Smooth muscle cell (in vitro differentiated cells): ENCODE measurements at regions not wholly inside any gene's neighbourhood (a gene's known extent, or its start where the extent isn't known, plus 50 kb on each side); places are given as distances from the start of the nearest gene placed in this dataset.

Experiments used
- DNase-seq: peaks from one replicate; lab custom pipeline; 2025; ENCODE audit not compliant: unreplicated experiment; lab: John Stamatoyannopoulos, UW
- H2AFZ ChIP-seq: fragments of 200-600 bp; sonication (generic); 2 replicates; pipeline ENCODE4 v1.6.0; 2016; ENCODE audit warnings: antibody characterized with exemption, low read depth, mild to moderate bottlenecking
- H3F3A ChIP-seq: fragments of 200-600 bp; sonication (generic); 2 replicates; pipeline ENCODE4 v1.6.0; 2017; ENCODE audit warnings: antibody characterized with exemption, low read depth
- H3K27ac ChIP-seq: fragments of 200-600 bp; sonication (generic); 2 replicates; pipeline ENCODE4 v1.5.1; 2016; ENCODE audit warnings: low read depth, mild to moderate bottlenecking
- H3K27me3 ChIP-seq: fragments of 200-600 bp; sonication (generic); 2 replicates; pipeline ENCODE4 v1.6.1; 2016; ENCODE audit warnings: low read depth, mild to moderate bottlenecking
- H3K36me3 ChIP-seq: fragments of 200-600 bp; sonication (generic); 2 replicates; pipeline ENCODE4 v1.5.1; 2016; ENCODE audit warnings: low read depth
- H3K4me1 ChIP-seq: fragments of 200-600 bp; sonication (generic); 2 replicates; pipeline ENCODE4 v1.5.1; 2016; ENCODE audit warnings: low read depth
- H3K4me2 ChIP-seq: fragments of 200-600 bp; sonication (generic); 2 replicates; pipeline ENCODE4 v1.6.0; 2016; ENCODE audit warnings: mild to moderate bottlenecking
- H3K4me3 ChIP-seq: fragments of 200-600 bp; sonication (generic); 2 replicates; pipeline ENCODE4 v1.5.1; 2016; ENCODE audit warnings: mild to moderate bottlenecking
- H3K79me2 ChIP-seq: fragments of 200-600 bp; sonication (generic); 2 replicates; pipeline ENCODE4 v1.6.0; 2016; ENCODE audit warnings: low read depth, mild to moderate bottlenecking
- H3K9ac ChIP-seq: fragments of 200-600 bp; sonication (generic); 2 replicates; pipeline ENCODE4 v1.6.0; 2016; ENCODE audit warnings: low read depth
- H3K9me3 ChIP-seq: fragments of 200-600 bp; sonication (generic); replicated peaks from 2 replicates; pipeline ENCODE4 v1.5.1; 2016; ENCODE audit warnings: low read depth
- H4K20me1 ChIP-seq: fragments of 200-600 bp; sonication (generic); 2 replicates; pipeline ENCODE4 v1.6.0; 2016; ENCODE audit warnings: low read depth
- CTCF ChIP-seq: fragments of 200-600 bp; sonication (generic); IDR thresholded peaks from 2 replicates; pipeline ENCODE4 v1.5.1; 2017; ENCODE audit warnings: borderline replicate concordance, mild to moderate bottlenecking, antibody characterized with exemption; ENCODE audit not compliant: insufficient read depth, poor library complexity, severe bottlenecking
- WGBS: methylation state at CpG from one replicate; pipeline ENCODE4 v1.1.7; 2016; ENCODE audit warnings: low lambda C conversion rate; 5-methylcytosine and 5-hydroxymethylcytosine counted together

DNA sequence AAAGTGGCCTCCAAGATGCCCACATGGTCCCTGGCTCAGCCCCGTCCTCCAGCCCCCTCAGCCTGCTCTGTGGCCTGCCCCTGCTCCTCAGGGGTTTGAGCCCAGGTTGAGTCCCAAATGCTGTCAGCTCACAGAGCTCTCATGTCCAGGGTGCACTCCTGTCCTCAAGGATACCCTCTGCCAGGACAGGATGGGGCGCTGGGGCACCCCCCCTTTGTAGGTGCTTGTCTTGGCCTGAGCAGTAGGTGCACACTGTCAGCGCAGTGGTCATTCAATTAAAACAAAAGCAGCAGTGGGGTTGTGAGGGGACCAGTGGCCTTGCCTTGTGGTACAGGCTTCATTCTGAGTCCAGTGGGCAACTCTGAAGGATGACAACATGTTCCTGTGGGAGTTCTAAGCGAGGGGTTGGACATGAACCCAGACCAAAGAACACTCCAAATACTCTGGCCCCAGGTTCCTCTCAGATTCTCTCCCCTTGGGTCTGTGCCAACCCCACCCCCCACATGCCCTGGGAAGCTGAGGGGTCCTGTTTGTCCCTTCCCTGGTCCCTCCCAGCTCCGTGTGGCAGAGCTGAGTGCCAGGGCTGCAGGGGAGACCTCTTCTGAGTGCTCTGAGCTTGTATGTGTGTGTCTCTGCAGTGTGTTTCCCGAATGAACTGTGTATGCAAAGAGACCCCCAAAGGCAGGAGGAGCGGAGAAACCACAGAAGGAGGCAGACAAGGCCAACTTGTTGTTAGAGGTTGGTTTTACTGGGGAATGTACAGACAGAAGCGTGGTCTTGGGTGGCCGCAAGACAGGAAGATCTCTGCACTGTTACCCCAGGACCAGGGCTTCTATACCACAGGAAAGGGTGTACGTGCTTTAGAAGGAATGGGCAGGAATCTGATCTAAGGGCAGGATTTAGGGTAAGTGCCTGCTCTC, 155.6 kb upstream of the HS6ST1 start:
- no peak overlapping the region for H3K4me3 ChIP-seq
- H3K27ac ChIP-seq = no peak overlapping the region
- WGBS = 90% methylated on average over 10 of the region's 10 CpGs

DNA sequence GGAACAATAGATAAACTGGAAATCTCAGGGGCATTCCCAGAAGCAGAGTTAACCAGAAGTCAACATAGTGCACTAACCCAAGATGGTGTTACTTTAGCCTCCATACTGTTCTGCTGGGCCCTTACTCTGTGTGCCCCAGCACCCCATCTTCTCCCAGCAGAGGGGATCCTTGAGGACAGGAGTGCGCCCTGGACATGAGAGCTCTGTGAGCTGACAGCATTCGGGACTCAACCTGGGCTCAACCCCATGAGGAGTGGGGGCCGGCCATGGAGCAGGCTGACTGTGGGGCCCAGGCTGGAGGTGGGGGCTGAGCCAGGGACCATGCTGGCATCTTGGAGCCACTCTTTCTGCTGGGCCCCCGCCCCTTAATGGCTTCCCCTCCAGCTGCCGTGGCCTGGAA, 156.3 kb upstream of the HS6ST1 start:
- no peak for DNase-seq
- H3K4me1 ChIP-seq = no peaks in the 10 kb centered on the region
- H3K27ac ChIP-seq = no peak overlapping the region
- TF ChIP-seq CTCF = no peak
- no peaks in the 10 kb centered on the region for H3F3A ChIP-seq
- no peaks in the 10 kb centered on the region for H3K36me3 ChIP-seq
- H3K9me3 ChIP-seq = no peaks in the 10 kb centered on the region
- no peaks in the 10 kb centered on the region for H4K20me1 ChIP-seq
- no peaks in the 10 kb centered on the region for H3K27me3 ChIP-seq
- H3K4me3 ChIP-seq = no peak overlapping the region
- H2AFZ ChIP-seq = no peak overlapping the region
- no peak overlapping the region for H3K9ac ChIP-seq
- WGBS = 83% methylated on average over 4 of the region's 5 CpGs
- no peak overlapping the region for H3K4me2 ChIP-seq
- H3K79me2 ChIP-seq = no peaks in the 10 kb centered on the region

More for the DNA sequence above, 155.6 kb upstream of the HS6ST1 start:
- H3K4me2 ChIP-seq = no peak overlapping the region
- H3K27me3 ChIP-seq = no peaks in the 10 kb centered on the region
- H3K9me3 ChIP-seq = peaks cover 6% of the 10 kb centered on the region
- H3K36me3 ChIP-seq = no peaks in the 10 kb centered on the region
- no peak for DNase-seq
- H4K20me1 ChIP-seq = no peaks in the 10 kb centered on the region
- no peak overlapping the region for H2AFZ ChIP-seq
- TF ChIP-seq CTCF = no peak
- H3K9ac ChIP-seq = no peak overlapping the region
- H3K79me2 ChIP-seq = no peaks in the 10 kb centered on the region
- no peaks in the 10 kb centered on the region for H3F3A ChIP-seq
- no peaks in the 10 kb centered on the region for H3K4me1 ChIP-seq

GRCh38 chr2:128475427-128476211, 157.0 kb upstream of the HS6ST1 start:
- DNase-seq = no peak
- no peak for TF ChIP-seq CTCF
- no peaks in the 10 kb centered on the region for H3K36me3 ChIP-seq
- no peaks in the 10 kb centered on the region for H3K4me1 ChIP-seq
- H3K4me2 ChIP-seq = no peak overlapping the region
- no peak overlapping the region for H2AFZ ChIP-seq
- H3K27ac ChIP-seq = no peak overlapping the region
- H3K9ac ChIP-seq = no peak overlapping the region
- H3F3A ChIP-seq = no peaks in the 10 kb centered on the region
- H3K9me3 ChIP-seq = no peaks in the 10 kb centered on the region
- no peaks in the 10 kb centered on the region for H3K79me2 ChIP-seq
- no peaks in the 10 kb centered on the region for H4K20me1 ChIP-seq
- H3K27me3 ChIP-seq = no peaks in the 10 kb centered on the region
- WGBS = 96% methylated on average over 17 of the region's 17 CpGs
- no peak overlapping the region for H3K4me3 ChIP-seq
